ENCODE measurements at regions not wholly inside any gene's neighbourhood (a gene's known extent, or its start where the extent isn't known, plus 50 kb on each side); places are given as distances from the start of the nearest gene placed in this dataset.

DNA sequence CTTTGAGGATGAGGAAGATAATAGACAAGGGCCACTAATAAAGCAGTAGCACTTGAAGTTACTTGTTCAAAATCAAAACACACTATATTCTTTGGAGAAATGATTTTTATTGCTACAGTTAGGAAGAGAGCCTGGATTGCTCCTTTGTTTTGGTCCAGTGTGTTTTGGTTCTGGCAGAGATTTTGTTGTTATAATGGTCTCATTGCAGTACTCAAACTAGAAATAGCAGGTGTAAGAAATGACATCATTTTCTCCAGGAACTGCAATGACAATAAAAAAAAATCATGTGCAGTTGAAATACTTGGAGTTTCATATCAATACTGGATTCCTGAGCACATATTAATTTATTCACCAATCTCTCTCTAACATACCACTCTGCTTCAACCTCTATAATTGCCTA lies 490.3 kb downstream of the CCDC85A start:
- Histone ChIP-seq H3K4me3 (no peak overlapping the region), H3K27ac (no peak overlapping the region), H3K27me3 (no peaks in the 10 kb centered on the region), H3K36me3 (no peaks in the 10 kb centered on the region), H3K4me1 (no peaks in the 10 kb centered on the region), H3K9me3 (peaks cover 0 to 7% (median 0%) of the 10 kb centered on the region in 4 donors)
- no peak for DNase-seq
- TF ChIP-seq POLR2A (IDR thresholded peaks at IDR 0.05) (no peak), CTCF (IDR thresholded peaks at IDR 0.05) (no peak)

- Histone ChIP-seq H3K4me3 (no peak overlapping the region), H3K27ac (no peak overlapping the region), H3K9me3 (peaks cover 0 to 7% (median 0%) of the 10 kb centered on the region in 4 donors), H3K27me3 (no peaks in the 10 kb centered on the region), H3K36me3 (no peaks in the 10 kb centered on the region), H3K4me1 (no peaks in the 10 kb centered on the region)
- TF ChIP-seq POLR2A (IDR thresholded peaks at IDR 0.05), result no peak
- no peak for TF ChIP-seq CTCF (IDR thresholded peaks at IDR 0.05)
- DNase-seq, result no peak
Observed at GRCh38 chr2:56676966-56677365, 493.2 kb downstream of the CCDC85A start.

DNA sequence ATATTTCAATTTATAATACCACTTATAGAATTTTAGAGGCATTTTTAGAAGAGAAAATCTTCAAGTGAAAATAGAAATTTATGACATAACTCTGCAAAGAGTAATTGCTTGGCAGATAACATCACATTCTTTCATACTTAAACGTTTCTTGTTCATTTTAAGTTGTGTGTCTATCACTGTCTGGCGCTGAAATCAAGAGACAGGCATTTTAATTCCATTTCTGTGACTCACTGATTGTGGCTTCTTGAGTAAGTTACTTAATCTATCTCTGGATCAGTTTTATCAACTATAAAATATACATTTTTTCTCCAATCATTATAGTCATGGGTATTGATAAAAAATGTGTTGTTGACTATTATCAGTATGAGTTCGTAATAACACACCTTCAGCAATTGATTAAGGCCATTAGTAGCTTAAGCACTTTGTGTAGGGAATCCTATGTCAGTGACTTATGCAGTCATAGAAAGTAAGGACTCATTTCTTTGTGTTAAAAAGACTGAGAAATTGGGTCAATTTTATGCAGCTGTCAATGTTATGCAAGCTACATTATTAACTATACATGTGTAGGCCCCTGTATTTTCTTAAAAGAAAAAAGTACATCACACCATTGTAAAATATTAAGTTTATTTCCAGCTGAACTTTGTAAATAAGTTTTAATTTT lies 497.3 kb downstream of the CCDC85A start:
- Histone ChIP-seq H3K9me3 (no peaks in the 10 kb centered on the region), H3K27ac (no peak overlapping the region), H3K4me1 (no peaks in the 10 kb centered on the region), H3K27me3 (no peaks in the 10 kb centered on the region), H3K36me3 (no peaks in the 10 kb centered on the region), H3K4me3 (no peak overlapping the region)
- DNase-seq, result no peak
- no peak for TF ChIP-seq CTCF (IDR thresholded peaks at IDR 0.05)
- no peak for TF ChIP-seq POLR2A (IDR thresholded peaks at IDR 0.05)

GRCh38 chr2:56681659-56682396 lies 498.0 kb downstream of the CCDC85A start:
- Histone ChIP-seq H3K27ac (no peak overlapping the region), H3K27me3 (no peaks in the 10 kb centered on the region), H3K36me3 (no peaks in the 10 kb centered on the region), H3K4me3 (no peak overlapping the region), H3K9me3 (no peaks in the 10 kb centered on the region), H3K4me1 (no peaks in the 10 kb centered on the region)
- TF ChIP-seq CTCF (IDR thresholded peaks at IDR 0.05), result no peak
- no peak for TF ChIP-seq POLR2A (IDR thresholded peaks at IDR 0.05)
- no peak for DNase-seq

- TF ChIP-seq CTCF (IDR thresholded peaks at IDR 0.05) (no peak), POLR2A (IDR thresholded peaks at IDR 0.05) (no peak)
- no peaks in the 10 kb centered on the region for H3K36me3 ChIP-seq
- no peak overlapping the region for H3K4me3 ChIP-seq
- no peaks in the 10 kb centered on the region for H3K9me3 ChIP-seq
- DNase-seq, result no peak
- H3K27ac ChIP-seq, result no peak overlapping the region
- H3K4me1 ChIP-seq, result no peaks in the 10 kb centered on the region
- no peaks in the 10 kb centered on the region for H3K27me3 ChIP-seq
Observed at GRCh38 chr2:56682397-56682760, 498.6 kb downstream of the CCDC85A start.
